Mesothelial cell of epicardium (in vitro differentiated cells): ENCODE measurements at regions not wholly inside any gene's neighbourhood (a gene's known extent, or its start where the extent isn't known, plus 50 kb on each side); places are given as distances from the start of the nearest gene placed in this dataset.

Experiments
- DNase-seq, 2 experiments: peaks; one replicate each; pipeline ENCODE4 v3.0.0; 2021; ENCODE audit warnings: low spot score in 2 of 2; ENCODE audit not compliant: unreplicated experiment in 2 of 2
- H3K27ac Mint-ChIP-seq: 2 replicates; pipeline ENCODE4 v1.8.0; 2021; ENCODE audit warnings: mixed read lengths
- H3K27me3 Mint-ChIP-seq: 2 replicates; pipeline ENCODE4 v1.8.0; 2021; ENCODE audit warnings: low read depth, mixed read lengths
- H3K36me3 Mint-ChIP-seq: 2 replicates; pipeline ENCODE4 v1.8.0; 2021; ENCODE audit warnings: mixed read lengths
- H3K4me1 Mint-ChIP-seq: 2 replicates; pipeline ENCODE4 v1.8.0; 2021; ENCODE audit warnings: mixed read lengths
- H3K4me3 Mint-ChIP-seq: 2 replicates; pipeline ENCODE4 v1.8.0; 2021; ENCODE audit warnings: mild to moderate bottlenecking, moderate library complexity, mixed read lengths
- H3K9me3 Mint-ChIP-seq: 2 replicates; pipeline ENCODE4 v1.8.0; 2021; ENCODE audit warnings: mixed read lengths
- TF ChIP-seq, protein P1 (sequence below): fragments of 200-600 bp; sonication (generic); IDR thresholded peaks from one replicate; pipeline ENCODE4 v1.5.0; 2021; ENCODE audit warnings: antibody characterized with exemption; ENCODE audit not compliant: unreplicated experiment

DNA sequence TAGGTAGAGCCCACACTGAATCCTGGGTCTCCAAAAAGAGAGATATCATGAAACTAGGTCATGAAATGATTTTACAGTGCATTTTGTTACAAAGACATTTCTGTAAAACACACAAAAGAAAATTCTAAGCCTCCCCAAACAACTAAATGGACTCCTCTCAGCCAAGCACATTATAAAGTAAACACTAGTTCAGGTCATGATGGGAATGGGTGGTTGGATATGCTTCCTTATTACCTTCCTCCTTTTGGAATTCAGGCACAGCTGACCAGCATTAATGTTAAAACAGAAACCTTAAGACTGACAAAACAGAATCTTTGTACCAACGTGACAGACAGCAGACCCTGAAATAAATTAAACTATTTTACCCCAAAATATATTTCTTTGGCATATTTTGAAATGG, 87.9 kb upstream of the NPY2R start:
- Mint-ChIP-seq H3K9me3 (peaks cover 38% of the 10 kb centered on the region), H3K4me3 (no peak overlapping the region), H3K27me3 (no peaks in the 10 kb centered on the region), H3K4me1 (no peaks in the 10 kb centered on the region), H3K36me3 (no peaks in the 10 kb centered on the region), H3K27ac (no peak overlapping the region)
- TF ChIP-seq, protein P1, sequence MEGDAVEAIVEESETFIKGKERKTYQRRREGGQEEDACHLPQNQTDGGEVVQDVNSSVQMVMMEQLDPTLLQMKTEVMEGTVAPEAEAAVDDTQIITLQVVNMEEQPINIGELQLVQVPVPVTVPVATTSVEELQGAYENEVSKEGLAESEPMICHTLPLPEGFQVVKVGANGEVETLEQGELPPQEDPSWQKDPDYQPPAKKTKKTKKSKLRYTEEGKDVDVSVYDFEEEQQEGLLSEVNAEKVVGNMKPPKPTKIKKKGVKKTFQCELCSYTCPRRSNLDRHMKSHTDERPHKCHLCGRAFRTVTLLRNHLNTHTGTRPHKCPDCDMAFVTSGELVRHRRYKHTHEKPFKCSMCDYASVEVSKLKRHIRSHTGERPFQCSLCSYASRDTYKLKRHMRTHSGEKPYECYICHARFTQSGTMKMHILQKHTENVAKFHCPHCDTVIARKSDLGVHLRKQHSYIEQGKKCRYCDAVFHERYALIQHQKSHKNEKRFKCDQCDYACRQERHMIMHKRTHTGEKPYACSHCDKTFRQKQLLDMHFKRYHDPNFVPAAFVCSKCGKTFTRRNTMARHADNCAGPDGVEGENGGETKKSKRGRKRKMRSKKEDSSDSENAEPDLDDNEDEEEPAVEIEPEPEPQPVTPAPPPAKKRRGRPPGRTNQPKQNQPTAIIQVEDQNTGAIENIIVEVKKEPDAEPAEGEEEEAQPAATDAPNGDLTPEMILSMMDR: no peak
- DNase-seq: no peak

DNA sequence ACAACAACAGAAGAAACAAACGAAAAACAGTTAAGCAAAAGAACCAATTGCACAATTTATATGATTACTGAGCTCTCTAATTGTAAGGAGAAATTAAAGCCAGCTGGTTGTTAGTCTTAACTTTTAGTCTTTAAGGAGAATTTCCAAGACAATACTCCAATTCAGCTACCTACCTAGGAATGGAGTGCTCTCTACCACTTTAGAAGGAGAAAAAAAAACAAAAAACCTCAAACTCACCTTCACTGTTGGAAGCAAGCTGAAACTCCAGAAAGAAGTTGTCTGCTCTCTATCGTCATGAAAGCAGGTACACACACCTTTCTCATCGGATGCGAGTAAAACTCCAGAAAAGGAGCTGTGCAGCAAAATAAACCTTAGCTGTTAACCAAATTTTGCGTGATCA, 86.1 kb upstream of the NPY2R start:
- Mint-ChIP-seq H3K27me3 (no peaks in the 10 kb centered on the region), H3K27ac (no peak overlapping the region), H3K4me3 (no peak overlapping the region), H3K36me3 (no peaks in the 10 kb centered on the region), H3K9me3 (peaks cover 29% of the 10 kb centered on the region), H3K4me1 (no peaks in the 10 kb centered on the region)
- DNase-seq: no peak
- TF ChIP-seq, protein P1: no peak

- H3K9me3 Mint-ChIP-seq: peaks cover 10% of the 10 kb centered on the region
- TF ChIP-seq, protein P1: no peak
- no peak overlapping the region for H3K4me3 Mint-ChIP-seq
- H3K4me1 Mint-ChIP-seq: no peaks in the 10 kb centered on the region
- no peaks in the 10 kb centered on the region for H3K36me3 Mint-ChIP-seq
- H3K27me3 Mint-ChIP-seq: peaks cover 6% of the 10 kb centered on the region
- H3K27ac Mint-ChIP-seq: no peak overlapping the region
- no peak for DNase-seq
Measured at GRCh38 chr4:155134136-155134535, 74.3 kb upstream of the NPY2R start.

- no peak overlapping the region for H3K27ac Mint-ChIP-seq
- H3K4me1 Mint-ChIP-seq: no peaks in the 10 kb centered on the region
- no peak for DNase-seq
- no peaks in the 10 kb centered on the region for H3K36me3 Mint-ChIP-seq
- no peaks in the 10 kb centered on the region for H3K9me3 Mint-ChIP-seq
- H3K4me3 Mint-ChIP-seq: no peak overlapping the region
- H3K27me3 Mint-ChIP-seq: peaks cover 20% of the 10 kb centered on the region
- TF ChIP-seq, protein P1: no peak
Measured at GRCh38 chr4:155140889-155141288, 67.5 kb upstream of the NPY2R start.

GRCh38 chr4:155143512-155143911, 64.9 kb upstream of the NPY2R start:
- DNase-seq: no peak
- H3K36me3 Mint-ChIP-seq: no peaks in the 10 kb centered on the region
- no peak overlapping the region for H3K4me3 Mint-ChIP-seq
- no peaks in the 10 kb centered on the region for H3K9me3 Mint-ChIP-seq
- peaks cover 20% of the 10 kb centered on the region for H3K27me3 Mint-ChIP-seq
- no peak overlapping the region for H3K27ac Mint-ChIP-seq
- H3K4me1 Mint-ChIP-seq: no peaks in the 10 kb centered on the region
- TF ChIP-seq, protein P1: no peak
